ENCODE measurements at regions not wholly inside any gene's neighbourhood (a gene's known extent, or its start where the extent isn't known, plus 50 kb on each side); places are given as distances from the start of the nearest gene placed in this dataset.

DNA sequence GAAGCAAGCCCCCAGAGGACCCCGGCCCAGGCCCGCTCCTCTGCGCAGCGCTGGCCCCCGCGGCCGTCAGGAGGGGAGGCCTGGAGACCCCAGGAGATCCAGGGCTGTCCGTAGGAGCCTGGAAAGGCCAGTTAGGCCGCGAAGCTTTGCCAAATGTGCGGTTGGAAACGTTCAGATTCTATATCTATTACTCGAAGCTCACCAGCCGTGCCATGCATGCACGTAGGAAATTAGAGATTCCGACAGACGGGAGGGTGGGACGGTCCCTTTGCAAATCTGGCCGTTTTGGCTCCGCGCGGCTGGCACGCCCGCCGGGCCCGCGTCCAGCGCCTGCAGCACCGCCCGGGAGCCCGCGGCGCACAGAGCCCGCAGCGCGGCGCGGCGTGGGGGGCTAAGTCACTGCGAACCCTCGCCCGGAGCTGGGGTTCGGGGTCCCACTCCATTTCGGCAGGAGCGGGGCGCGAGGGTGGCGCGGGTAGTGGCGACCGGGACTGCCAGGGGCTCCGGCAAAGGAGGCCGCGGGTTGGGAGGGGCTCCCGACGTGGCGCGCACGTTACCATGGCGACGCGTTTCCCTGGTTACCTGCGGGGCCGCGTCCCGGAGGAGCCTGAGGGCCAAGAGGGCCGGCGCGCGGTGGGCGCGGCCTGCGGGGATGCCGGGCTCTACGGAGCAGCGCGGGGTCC lies 488.6 kb upstream of the SMIM21 start:
- no peak for DNase-seq (ENCODE audit: low spot score)

DNA sequence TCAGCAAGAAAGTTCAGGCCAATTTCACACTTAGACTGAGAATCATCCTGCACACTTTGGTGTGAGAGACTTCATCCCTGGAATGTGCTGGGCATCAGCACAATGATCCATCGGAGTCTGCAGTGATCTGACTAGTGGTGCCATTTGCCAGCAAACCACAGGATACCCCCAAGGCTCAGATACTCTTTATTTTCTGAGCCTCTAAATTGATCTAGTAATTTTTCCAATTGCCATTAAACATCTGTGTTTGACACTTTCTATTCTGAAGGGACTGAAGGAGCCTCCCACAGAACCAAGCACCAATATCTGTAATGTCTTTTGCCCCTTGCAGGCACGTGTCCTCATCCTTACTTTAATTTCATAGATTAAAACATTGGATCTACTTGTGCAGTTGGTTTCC lies 485.3 kb upstream of the SMIM21 start:
- no peak for DNase-seq (ENCODE audit: low spot score)

DNA sequence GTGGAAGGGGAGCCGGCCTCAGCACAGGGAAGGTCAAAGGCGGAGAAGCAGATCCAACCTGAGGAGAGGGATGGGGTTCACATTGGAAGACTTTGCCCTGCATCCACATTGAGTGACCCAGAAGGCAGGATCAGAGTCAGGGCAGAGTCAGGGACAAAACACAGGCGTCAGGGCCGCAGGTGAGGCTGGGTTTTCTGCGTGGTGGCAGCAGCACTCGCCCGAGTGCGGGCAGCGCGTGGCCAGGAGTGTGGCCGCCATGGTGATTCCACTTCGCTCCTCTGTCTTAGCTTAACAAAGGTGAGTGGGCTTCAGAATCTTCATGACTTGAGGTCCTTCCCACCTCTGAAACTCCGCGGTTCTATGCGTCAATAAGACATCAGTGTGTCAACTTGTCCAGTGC lies 476.9 kb upstream of the SMIM21 start:
- no peak for DNase-seq (ENCODE audit: low spot score)

DNA sequence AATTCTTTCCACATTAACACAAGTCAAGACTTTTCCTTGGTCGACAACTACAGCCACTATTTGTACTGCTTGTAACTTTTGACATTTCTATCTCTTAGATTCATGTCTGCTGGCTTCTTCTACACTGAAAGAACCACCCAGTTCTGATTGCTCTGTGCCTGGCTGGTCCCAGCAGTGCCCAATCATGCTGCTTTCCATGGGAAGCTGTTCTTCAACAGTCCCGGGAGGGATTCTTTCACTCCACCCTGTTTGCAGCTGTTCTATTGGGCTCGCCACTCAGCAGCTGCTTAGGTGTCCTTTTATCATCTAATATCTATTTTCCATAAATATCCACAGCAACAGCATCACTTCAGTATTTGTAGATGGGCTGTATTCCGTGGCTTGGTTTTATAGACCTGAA lies 471.1 kb upstream of the SMIM21 start:
- no peak for DNase-seq (ENCODE audit: low spot score)

DNA sequence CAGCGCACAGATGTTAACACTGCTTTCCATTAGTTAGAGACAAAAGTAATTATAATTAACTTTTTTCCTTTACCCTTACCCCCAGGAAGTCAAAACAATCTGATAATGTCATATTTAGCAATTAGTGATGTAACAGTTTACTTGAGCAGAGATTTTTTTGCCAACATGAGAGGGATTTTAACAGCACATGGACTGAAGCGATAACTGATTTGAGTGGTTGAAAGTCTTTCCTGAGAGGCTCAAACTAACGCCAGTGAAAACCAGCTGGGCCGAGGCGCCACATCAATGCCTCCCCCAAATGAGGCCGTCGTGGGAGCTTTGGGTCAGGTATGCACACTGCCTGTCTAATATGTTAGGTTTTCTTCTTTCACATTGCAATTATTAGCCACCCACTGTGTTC lies 469.9 kb upstream of the SMIM21 start:
- no peak for DNase-seq (ENCODE audit: low spot score)

DNA sequence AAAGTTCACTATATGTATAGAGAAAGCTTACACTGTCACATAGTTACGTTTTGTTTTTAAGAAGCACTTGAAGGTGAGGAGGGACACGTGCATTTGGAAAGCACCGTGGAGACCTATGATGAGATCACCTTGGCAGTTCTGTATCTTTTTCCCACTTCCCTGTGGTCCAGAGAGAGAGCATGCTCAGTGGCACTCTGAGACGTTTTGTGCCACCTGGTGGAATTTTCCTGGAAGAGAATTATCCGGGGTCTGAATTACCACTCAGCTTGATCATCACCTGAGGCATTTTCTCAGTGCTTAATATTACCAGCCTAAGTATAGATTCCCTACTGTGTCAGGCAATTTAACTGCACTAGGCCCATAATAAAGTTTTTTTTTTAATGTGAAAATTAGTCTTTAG lies 469.4 kb upstream of the SMIM21 start:
- DNase-seq (ENCODE audit: low spot score), result no peak

DNA sequence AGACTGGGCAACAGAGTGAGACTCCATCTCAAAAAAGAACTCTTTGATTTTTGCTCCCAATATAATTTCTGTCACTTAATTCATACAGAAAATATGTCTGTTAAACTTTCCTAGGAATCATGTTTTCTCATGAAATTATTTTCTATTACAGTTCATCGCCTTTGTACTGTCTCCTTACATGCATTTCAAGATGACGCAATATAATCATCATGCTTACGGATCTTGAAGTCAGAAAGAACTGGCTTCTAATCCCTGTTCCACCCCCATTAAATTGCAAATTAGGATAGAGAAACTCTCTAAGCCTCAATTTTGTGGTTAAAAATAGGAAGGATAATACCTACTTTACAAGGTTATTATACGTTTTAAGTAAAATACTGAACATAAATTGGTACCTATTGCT lies 467.6 kb upstream of the SMIM21 start:
- no peak for DNase-seq (ENCODE audit: low spot score)

DNA sequence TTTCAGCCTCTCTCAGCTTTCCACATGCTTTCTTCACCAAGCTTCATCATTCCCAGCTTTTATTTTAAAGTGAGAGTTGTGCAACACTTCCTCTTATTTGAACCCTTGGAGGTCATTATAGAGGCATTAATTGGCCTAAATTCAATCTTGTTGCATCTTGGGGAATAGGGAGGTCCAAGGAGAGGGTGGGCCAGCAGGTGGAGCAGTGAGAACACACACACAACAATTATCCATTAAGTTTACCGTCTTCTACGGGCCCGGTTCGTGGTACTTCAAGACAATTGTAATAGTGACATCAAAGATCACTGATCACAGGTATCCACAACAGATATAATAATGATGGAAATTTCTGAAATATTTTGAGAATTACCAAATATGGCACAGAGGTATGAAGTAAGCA lies 457.2 kb upstream of the SMIM21 start:
- no peak for DNase-seq (ENCODE audit: low spot score)

DNA sequence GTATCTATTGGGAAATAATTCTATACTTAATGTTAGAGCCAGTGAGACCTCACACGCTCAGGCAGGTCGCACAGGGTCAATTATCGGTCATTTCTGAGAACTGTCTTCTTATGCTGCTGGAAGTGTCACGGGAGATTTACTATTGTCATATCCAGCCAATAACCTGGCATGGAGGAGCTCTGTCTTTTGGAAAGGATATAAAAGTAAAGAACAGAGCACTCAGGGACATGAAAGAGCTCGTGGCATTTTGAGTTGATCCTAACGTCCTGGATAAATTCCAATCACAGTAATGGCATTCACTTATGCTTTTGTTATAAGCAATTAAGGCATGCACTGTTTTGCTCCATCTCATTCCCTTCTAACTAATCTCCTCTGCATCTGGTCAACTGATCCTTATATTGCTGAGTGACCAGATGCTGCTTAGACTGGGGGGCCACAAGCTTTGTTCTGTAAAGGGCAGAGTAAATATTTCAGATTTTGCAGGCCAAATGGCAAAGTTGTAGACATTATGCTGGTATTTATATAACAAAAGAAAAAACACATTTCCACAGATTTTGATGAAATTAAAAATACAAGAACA lies 453.5 kb upstream of the SMIM21 start:
- DNase-seq (ENCODE audit: low spot score), result no peak

DNA sequence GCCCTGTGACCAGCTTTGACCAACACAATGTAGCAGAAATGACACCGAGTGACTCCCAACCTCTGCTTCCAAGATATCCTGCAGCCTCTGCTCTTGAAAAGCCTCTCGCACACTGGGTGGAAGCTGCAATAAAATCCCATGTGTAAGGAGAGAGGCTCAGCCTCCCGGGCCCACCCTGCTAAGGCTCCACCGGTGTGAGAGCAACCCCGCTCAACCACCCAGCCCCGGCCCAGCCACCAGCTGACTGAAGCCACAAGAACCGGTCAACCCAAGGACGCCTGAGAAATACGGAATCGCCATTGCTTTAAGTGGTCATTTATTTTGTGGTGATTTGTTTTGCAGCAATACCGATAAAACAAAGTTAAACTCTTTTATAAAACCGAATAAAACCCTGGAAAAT lies 452.8 kb upstream of the SMIM21 start:
- DNase-seq (ENCODE audit: low spot score), result no peak

DNA sequence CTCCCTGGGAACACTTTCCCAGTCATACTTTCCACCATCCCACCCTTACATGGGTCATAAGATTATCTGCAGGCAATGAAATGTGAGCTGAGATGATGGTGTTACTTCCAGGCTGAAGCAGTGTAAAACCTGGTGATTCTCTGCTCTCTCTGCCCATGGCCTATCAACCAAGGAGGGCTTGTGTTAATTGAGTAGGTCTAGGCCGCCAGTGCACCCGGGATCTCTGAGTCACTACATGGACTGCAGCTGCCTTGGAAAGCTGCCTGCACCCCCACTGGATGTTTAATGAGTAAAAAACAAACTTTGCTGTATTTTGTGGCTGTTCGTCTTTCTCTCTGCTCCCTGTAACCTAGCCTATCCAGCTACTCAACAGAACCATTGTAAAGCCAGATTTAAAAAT lies 451.7 kb upstream of the SMIM21 start:
- DNase-seq (ENCODE audit: low spot score), result no peak

DNA sequence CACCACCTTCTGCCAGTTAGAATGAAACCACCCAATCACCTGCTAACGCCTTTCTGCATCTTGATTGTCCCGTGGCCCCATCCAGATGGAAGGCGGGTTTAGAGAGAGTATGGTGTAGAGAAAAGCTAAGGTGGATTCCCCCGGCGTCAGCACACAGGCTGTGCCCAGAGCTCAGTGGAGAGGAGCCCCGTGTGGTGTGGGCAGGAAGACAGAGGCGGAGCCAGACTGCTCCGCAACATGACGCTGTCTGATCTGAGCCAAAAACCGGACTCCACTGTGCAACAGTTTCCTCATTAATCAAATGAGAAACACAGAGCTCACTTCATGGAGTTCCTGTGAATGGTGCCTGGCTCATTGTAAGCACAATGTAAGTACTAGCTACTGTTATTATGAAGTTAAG lies 448.1 kb upstream of the SMIM21 start:
- no peak for DNase-seq (ENCODE audit: low spot score)

DNA sequence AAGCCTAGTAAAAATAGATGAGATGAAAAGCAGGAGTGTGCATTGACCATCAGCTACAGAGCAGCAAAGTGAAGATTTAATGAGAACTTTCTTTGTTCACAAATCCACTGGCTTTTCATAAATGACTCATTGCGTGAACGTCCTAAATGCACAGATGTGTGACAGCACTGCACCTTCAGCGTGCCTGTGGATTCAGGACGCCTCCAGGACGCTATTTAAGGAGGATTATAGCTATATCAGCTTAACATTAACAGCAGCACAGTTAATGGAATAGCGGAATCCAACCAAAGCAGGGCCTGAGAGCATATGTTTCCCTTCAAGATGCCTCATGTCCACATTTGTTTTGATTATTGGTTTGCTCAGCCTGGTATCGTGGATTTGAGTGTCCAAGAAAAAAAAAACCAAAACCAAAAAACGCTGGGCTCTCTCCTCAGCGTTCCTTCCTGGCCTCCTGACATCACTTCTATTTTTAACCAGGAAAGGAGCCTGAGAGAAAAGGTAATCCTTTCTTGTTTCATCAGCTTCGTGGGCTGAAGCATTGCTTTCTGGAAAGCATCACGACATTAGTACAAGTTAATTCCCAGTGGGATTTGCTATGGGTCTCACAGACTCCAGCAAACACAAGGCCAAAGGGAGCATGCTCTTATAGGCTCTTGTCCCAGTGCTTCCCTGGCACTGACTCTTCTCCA lies 447.0 kb upstream of the SMIM21 start:
- DNase-seq (ENCODE audit: low spot score), result no peak

DNA sequence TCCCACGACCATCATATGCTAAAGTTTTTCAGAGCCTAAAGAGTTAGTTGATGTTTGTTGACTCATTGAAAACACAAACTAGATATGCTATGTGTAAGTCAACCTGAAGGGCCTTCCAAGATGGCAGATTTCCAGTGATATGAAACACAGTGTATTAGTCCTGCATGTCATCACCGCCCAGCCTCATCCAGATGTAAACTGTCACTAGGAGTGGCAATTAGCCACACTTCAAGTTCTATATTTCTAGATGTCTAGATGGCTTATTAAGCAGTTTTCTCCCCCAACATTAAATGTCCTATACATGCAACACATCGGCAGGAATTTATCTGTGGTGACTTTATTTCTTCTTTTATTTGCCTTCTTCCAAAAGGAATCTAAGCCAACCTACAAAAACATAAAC lies 444.1 kb upstream of the SMIM21 start:
- no peak for DNase-seq (ENCODE audit: low spot score)

DNA sequence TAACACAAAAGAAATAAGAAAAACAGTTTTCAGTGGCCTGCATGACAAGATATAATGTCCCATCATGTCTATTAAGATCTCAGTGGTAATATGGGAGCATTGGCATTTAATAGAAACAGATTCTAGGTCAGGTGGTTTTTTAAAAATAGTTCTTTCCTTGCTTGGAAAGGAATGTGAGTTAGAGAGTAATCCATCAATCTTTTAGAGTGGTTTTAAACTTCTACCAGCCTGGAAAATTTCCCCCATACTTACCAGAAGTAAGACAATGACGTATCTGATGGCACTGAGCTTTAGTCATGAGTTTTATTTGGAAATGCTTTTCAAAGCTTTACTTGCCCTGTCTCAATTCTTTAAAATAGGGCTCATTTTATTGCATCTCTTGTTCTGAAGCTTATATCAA lies 441.7 kb upstream of the SMIM21 start:
- no peak for DNase-seq (ENCODE audit: low spot score)

DNA sequence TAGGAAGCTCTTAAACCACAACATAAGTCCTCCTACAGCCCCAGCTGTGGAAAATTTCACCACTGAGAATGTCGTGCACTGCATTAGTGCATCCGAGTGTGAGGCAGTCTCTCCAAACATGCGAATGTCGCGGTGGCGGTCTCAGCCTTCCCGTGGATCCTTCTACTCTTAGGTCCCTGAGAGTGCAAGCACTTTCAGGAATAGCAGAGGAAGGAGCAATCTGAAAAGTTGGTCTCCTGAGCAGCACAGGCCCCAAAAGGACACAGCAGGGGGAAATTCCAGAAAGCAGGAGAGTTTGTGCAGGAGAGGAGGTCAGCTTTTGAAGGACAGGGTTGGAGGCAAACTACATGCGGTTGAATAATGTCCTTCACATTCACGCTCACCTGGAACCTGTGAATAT lies 440.5 kb upstream of the SMIM21 start:
- DNase-seq (ENCODE audit: low spot score), result no peak

DNA sequence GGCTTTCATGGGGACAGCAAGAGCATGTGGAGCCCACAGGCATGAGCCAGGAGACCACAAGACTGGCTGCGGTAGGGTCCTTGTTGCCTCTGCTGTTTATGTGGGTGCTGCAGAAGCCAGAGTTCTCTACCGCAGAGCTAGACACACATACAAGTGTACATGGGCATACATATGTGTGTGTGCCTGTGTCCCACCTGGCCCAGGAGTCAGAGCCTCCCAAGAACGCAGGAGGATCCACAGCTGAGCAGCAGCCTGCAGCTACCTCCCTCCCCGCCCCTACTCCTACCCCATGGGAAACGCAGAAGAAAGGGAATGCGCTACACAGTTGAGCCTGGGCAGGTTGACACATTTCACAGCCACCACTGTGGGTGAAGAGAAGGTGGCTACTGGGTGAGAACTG lies 438.1 kb upstream of the SMIM21 start:
- no peak for DNase-seq (ENCODE audit: low spot score)

DNA sequence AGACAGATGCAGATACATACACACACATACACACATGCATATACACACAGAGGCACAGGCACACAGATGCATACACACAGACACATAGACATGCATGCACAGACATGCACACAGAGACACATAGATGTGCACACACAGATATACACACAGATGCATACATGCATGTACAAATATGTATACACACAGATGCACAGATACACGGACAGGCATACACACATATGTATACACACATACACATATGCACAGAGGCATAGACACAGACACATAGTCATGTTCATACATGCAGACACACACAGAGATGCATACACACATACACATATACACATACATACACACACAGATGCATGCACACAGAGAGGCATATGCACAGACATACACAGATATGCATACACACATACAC lies 437.3 kb upstream of the SMIM21 start:
- DNase-seq (ENCODE audit: low spot score), result no peak

DNA sequence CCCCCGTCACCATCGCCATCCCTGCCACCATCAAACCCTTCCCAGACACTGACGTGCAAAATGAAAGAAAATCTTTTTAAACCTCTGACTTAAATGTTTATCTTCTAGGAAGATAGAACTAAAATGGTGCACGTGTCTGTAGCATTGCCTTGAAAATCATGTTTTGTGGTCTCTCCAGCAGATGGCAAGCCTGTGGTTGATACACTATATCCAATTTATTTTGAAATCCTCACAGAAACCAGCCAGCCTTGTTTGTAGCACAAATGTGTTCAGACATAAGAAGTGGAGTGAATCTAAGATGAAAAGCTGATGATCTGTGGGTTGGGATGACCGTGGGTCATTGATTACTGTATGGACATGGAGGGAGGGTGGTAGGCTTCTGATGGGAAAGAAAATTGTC lies 436.2 kb upstream of the SMIM21 start:
- DNase-seq (ENCODE audit: low spot score), result no peak

DNA sequence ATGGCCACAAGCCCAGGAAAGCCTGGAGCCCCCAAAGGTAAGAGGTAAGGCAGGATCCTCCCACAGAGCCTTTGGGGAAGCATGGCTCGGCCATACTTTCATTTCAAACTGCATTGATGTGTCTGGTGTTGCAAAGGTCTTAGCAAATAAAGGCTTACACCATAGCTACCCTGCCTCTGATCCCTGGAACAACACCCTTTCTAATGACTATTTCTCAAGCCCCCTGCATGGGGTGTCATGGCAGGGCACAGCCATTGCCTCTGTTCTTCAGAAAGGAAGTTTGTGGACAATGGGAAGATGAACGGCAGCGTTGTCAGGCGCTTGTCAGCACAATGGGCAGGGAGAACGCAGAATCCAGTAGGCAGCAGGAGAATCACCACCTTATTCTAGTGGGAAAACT lies 435.0 kb upstream of the SMIM21 start:
- no peak for DNase-seq (ENCODE audit: low spot score)

DNA sequence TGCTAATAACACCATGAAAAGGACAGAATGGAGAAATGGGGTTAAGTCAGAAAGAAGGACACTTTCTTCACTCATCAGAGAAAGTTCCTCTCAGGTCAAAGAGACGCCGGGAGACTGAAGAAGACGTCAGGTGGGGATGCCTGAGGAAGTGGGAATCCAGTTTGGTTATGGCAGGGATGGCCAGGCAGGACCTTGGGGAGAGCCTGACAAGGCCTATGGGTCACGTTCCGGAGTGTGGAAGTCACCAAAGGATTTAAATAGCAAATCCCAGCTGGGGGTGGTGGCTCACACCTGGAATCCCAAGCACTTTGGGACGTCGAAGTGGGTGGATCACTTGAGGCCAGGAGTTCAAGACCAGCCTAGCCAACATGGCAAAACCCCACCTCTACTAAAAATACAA lies 432.7 kb upstream of the SMIM21 start:
- no peak for DNase-seq (ENCODE audit: low spot score)

DNA sequence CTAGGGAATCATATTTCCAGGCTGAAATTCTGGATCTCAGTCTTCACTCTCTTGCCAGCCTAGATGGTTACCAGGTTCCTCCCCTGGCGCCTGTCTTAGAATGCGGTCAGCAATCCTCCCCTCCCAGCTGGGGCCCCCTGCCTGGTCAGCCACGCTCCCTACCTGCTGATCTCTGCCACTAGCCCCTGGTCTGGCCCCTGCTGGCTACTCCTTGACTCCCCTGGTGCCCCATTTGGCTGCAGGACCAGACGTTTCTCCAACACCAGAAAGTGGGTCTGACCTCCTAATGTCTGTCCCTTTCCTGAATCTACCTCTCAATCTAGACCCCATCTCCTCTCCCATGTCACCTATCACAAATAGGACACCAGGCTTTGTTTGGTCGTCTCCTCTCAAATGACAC lies 432.0 kb upstream of the SMIM21 start:
- no peak for DNase-seq (ENCODE audit: low spot score)

DNA sequence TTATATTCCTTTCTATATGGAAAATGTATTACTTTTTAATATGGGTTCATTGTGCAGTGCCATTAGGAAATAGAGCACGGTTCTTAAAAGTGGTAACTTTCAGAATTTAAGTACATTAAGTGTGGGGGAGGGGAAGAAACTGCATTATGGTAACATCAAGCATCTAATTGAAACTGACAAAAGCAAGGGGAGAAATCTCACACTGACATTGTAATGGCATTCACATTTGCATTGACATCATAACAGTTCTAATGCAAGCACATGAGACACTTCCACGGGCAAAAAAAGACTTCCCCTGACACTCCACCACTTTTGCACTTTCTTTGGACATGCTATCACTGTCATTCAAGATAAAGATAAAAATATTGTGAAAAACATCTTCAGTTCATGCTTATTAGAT lies 431.3 kb upstream of the SMIM21 start:
- no peak for DNase-seq (ENCODE audit: low spot score)

DNA sequence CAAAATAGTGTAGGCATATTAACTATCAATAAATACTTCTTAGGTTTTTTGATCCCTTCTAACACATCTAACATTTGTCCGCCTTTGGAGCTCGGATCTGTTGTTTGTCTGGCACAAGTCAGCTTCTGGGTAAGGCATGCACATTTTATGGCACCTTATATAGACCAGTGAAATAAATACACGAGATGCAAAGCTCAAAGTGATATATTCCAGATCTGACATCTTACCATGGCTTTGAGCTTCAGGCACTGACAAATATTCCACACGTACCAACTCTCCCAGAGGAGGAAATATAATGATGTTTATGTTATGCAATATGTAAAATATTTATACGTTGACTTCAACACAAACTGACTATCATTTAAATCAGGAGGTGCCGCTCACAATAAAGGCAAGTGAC lies 430.1 kb upstream of the SMIM21 start:
- no peak for DNase-seq (ENCODE audit: low spot score)
